ENCODE measurements at regions not wholly inside any gene's neighbourhood (a gene's known extent, or its start where the extent isn't known, plus 50 kb on each side); places are given as distances from the start of the nearest gene placed in this dataset.
"Not testable (repeated sequence)": the region's sequence is repeated elsewhere in the genome, so short reads cannot be mapped to it uniquely, and the experiment has no call there.

- TF ChIP-seq CTCF, POLR2A (IDR thresholded peaks at IDR 0.05): not testable (repeated sequence)
Observed at GRCh38 chr2:150323071-150323470, 164.4 kb downstream of the RND3 start.
